HG02588 (cell line): ENCODE measurements at regions not wholly inside any gene's neighbourhood (a gene's known extent, or its start where the extent isn't known, plus 50 kb on each side); places are given as distances from the start of the nearest gene placed in this dataset.

Experiments
- ATAC-seq: cut with Tn5 transposase; IDR thresholded peaks from one replicate; pipeline ENCODE4 v1.9.1; 2021; ENCODE audit warnings: mild to moderate bottlenecking, moderate library complexity; ENCODE audit not compliant: unreplicated experiment

GRCh38 chr16:64421515-64421914 is 700.3 kb downstream of the CDH11 start:
- no peak for ATAC-seq

GRCh38 chr16:64419832-64420231 is 702.0 kb downstream of the CDH11 start:
- ATAC-seq, result no peak

DNA sequence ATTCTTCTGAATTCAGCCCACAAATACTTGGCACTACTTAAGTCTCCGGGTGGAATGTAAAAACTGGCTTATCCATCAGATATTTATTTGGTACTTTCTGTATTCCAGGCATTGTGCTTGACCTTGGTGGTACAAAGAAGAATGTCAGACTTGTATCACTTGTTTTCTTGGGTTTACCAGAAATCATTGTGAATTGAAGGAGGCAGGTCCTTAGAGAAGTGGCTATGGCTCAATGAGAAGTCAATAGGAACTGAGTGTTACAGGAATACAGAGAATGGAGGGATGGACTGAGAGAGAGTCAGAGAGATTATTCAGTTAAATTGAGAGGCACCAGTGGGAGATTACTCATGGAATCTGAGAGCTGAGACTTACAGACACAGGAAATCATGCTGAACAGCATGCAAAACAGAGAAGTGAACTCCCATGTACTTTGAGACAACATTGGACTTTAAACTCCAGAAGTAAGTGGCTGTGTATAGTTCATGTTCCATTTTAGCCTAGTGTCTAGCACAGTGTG is 704.1 kb downstream of the CDH11 start:
- no peak for ATAC-seq

- ATAC-seq, result no peak
Observed at GRCh38 chr16:64416216-64417005, 705.5 kb downstream of the CDH11 start.

DNA sequence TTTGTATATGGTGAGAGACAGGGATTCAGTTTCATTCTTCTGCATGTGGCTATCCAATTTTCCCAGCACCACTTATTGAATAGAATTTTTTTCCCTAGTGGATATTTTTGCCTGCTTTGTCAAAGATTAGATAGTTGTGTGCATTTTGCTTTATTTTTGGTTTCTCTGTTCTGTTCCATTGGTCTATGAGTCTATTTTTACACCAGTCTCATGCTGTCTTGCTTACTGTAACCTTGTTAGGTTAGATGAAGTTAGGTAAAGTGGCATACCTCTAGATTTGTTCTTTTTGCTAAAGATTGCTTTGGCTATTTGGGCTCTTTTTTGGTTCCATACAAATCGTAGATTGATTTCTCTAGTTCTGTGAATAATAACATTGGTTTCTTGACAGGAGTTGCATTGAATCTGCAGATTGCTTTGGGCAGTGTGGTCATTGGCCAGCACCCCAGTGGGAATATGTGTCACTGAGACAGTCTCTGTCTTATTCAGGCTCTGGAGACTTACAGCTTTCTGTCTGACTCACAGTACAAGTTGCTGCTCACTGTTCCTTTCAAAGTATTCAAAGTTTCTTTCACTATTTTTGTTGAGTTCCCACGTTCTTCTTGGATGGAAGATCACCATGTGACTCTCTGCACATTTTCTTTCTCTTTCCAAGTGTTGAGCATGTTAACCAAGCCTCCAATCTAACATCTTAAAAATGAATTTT is 709.1 kb downstream of the CDH11 start:
- ATAC-seq, result no peak

GRCh38 chr16:64410306-64410705 is 711.6 kb downstream of the CDH11 start:
- no peak for ATAC-seq

DNA sequence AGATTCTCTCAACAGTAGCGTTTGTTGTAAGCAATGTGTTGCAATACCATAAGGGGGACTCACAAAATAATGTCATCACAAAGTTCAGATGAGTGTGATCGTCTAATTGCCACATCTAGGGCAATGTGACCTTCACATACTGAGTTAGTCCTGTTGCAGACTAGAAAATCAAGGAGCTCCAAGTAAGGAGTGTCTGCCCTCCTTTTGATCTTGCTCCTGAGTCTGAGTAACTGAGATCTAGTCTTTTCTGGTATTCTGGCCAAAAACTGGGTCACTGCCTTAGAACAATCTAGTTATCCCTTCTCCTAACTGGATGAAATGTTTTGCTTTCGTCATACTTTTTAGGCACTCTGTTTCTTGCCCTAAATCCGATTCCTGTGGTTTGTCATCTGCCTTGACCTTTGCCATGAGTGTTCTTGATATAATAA is 712.1 kb downstream of the CDH11 start:
- no peak for ATAC-seq

DNA sequence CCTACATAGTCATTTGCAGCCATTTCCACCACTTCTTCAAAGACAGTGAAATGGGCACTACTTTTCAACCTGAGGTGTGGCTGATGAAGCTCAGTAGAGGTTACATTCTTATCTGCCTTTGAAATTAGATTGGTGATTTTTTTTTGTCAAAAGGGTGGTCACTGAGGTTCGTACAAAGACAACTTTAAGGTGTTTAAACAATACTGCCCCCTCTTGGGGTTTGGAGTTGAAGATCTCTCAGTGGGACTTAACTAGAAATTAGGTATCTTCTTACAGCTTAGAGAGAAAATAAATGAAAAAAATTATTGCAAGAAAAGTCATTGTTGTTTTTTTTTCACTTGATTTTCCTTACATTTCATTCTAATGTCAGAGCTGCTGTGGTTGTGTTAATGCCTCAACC is 713.2 kb downstream of the CDH11 start:
- ATAC-seq, result no peak

DNA sequence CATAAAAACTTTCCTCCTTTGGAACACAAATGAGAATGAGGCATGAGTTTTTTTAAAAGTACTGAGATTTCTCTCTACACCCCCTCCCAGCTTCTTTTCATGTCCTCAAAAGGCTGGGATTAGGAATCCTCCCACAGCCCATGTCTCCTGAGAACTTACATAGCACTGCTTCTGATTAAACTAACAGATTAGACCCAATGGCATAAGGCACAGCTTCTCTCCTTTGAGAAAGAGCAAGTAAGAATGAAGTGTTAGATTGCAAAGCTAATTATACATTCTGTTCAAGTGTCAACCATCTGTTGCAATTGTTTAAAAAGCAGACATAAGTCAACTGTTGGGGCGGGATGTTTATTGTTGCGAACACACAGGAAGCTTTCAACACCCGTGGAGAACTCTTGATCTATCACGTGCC is 715.1 kb downstream of the CDH11 start:
- ATAC-seq, result no peak

- no peak for ATAC-seq
Observed at GRCh38 chr16:64403352-64403751, 718.5 kb downstream of the CDH11 start.

DNA sequence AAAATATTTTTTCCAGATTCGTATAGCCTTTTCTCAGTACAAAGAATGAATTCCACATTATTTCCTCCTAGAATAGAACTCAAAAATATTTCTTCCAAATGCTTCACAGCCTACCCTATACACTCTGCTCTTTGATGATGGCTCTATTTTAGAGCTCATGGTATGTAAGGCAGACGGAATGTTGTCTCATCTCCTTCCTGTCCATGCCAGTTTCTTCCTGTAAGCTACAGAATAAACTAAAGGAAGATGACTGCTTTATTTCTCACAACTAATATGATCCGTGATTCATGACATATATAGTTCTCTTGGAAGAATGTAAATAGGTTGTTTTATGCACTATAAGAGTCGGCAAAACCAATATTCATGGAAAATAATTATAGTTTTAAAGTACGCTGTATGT is 723.1 kb downstream of the CDH11 start:
- no peak for ATAC-seq

- no peak for ATAC-seq
Observed at GRCh38 chr16:64397945-64398508, 723.8 kb downstream of the CDH11 start.

GRCh38 chr16:64397042-64397441 is 724.8 kb downstream of the CDH11 start:
- ATAC-seq, result no peak

GRCh38 chr16:64394061-64394460 is 727.8 kb downstream of the CDH11 start:
- no peak for ATAC-seq

- ATAC-seq, result no peak
Observed at GRCh38 chr16:64392456-64392855, 729.4 kb downstream of the CDH11 start.

DNA sequence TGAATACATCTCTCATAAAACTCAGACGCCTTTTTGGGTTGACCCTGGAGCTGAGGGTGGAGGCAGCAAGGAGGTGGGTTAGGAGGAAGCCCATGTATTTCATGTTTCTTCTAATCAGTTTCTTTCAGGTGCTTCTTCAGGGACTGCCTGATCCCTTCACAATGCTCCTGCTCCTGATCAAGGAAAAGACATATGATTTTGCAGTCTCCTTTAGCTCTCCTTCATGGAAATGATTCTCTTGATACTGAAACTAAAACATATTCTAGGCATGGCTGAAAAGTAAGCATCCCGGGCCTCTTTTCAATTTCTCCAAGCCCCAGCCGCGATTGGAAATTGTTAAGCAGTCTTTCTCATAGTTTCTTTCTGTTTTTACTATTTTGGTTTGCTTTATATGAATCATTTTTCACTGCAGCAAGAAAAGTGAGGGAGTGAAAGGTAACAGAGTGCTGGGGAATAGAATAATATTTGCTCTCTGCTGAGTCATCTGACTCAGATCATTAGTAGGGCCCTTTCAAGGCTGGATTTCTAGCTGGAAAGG is 730.7 kb downstream of the CDH11 start:
- ATAC-seq, result no peak

GRCh38 chr16:64390102-64390501 is 731.8 kb downstream of the CDH11 start:
- no peak for ATAC-seq

- no peak for ATAC-seq
Observed at GRCh38 chr16:64384636-64385035, 737.2 kb downstream of the CDH11 start.

DNA sequence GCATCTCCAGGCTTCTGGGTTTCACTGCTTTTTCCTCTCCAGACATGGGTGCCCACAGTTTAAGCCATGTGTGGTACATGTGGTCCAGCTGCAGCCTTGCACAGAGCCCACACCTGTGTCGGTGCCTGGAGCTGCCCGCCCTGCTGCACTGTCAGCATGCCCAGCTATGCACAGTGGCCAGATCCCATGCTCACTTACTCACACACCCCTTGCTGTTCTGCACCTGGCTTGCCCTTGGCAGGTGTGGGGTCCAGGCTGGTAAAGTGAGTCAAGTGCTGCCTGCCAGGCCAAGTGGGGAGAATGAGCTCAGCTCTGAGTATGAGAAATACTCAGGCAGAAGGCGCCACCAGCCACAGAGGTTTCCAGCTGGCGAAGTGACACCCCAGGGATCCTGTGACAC is 739.9 kb downstream of the CDH11 start:
- no peak for ATAC-seq

- no peak for ATAC-seq
Observed at GRCh38 chr16:64380751-64381150, 741.1 kb downstream of the CDH11 start.

GRCh38 chr16:64375391-64375980 is 746.4 kb downstream of the CDH11 start:
- ATAC-seq, result no peak
